GM12865 (cell line): ENCODE measurements at regions not wholly inside any gene's neighbourhood (a gene's known extent, or its start where the extent isn't known, plus 50 kb on each side); places are given as distances from the start of the nearest gene placed in this dataset.

Experiments
- DNase-seq: peaks from one replicate; pipeline ENCODE4 v3.0.0; 2010; ENCODE audit warnings: low read depth
- H3K4me3 ChIP-seq: 2 replicates; pipeline ENCODE4 v1.5.1; 2011; ENCODE audit warnings: mild to moderate bottlenecking, low read depth, low read length, control low read depth
- CTCF ChIP-seq: IDR thresholded peaks from 2 replicates; pipeline ENCODE4 v1.5.1; 2011; ENCODE audit warnings: low read length, control low read depth, low read depth, inconsistent platforms; ENCODE audit not compliant: insufficient read depth; ENCODE audit errors: missing control alignments

- no peak overlapping the region for H3K4me3 ChIP-seq
- no peak for TF ChIP-seq CTCF
- no peak for DNase-seq
These were observed 202.9 kb upstream of the ESRRG start for GRCh38 chr1:216925962-216926625.

- DNase-seq = no peak
- TF ChIP-seq CTCF = no peak
- no peak overlapping the region for H3K4me3 ChIP-seq
These were observed 201.5 kb upstream of the ESRRG start for GRCh38 chr1:216924732-216925131.

- DNase-seq = no peak
- TF ChIP-seq CTCF = no peak
- no peak overlapping the region for H3K4me3 ChIP-seq
These were observed 200.4 kb upstream of the ESRRG start for GRCh38 chr1:216923601-216924000.

GRCh38 chr1:216922406-216922805, 199.2 kb upstream of the ESRRG start:
- H3K4me3 ChIP-seq = no peak overlapping the region
- no peak for TF ChIP-seq CTCF
- no peak for DNase-seq

- no peak for DNase-seq
- no peak for TF ChIP-seq CTCF
- H3K4me3 ChIP-seq = no peak overlapping the region
These were observed 198.6 kb upstream of the ESRRG start for GRCh38 chr1:216921866-216922265.

- no peak for TF ChIP-seq CTCF
- DNase-seq = no peak
- H3K4me3 ChIP-seq = no peak overlapping the region
These were observed 196.1 kb upstream of the ESRRG start for GRCh38 chr1:216919060-216919970.
